ENCODE measurements at regions not wholly inside any gene's neighbourhood (a gene's known extent, or its start where the extent isn't known, plus 50 kb on each side); places are given as distances from the start of the nearest gene placed in this dataset.

GRCh38 chr3:137201066-137201465 is 243.3 kb downstream of the IL20RB start:
- DNase-seq (ENCODE audit: low read depth in 4 of 4, low spot score in 3 of 4), result no peak

- no peak for DNase-seq (ENCODE audit: low read depth in 4 of 4, low spot score in 3 of 4)
Measured at GRCh38 chr3:137202941-137203340, 245.2 kb downstream of the IL20RB start.

- DNase-seq (ENCODE audit: low read depth in 4 of 4, low spot score in 3 of 4), result no peak
Measured at GRCh38 chr3:137204409-137204808, 246.6 kb downstream of the IL20RB start.

- DNase-seq (ENCODE audit: low read depth in 4 of 4, low spot score in 3 of 4), result no peak
Measured at GRCh38 chr3:137205394-137206045, 247.7 kb downstream of the IL20RB start.

GRCh38 chr3:137207616-137208015 is 249.8 kb downstream of the IL20RB start:
- no peak for DNase-seq (ENCODE audit: low read depth in 4 of 4, low spot score in 3 of 4)

GRCh38 chr3:137217733-137218132 is 259.9 kb downstream of the IL20RB start:
- DNase-seq (ENCODE audit: low read depth in 4 of 4, low spot score in 3 of 4), result no peak

GRCh38 chr3:137219801-137220445 is 262.1 kb downstream of the IL20RB start:
- no peak for DNase-seq (ENCODE audit: low read depth in 4 of 4, low spot score in 3 of 4)

- DNase-seq (ENCODE audit: low read depth in 4 of 4, low spot score in 3 of 4), result no peak
Measured at GRCh38 chr3:137222736-137223225, 265.0 kb downstream of the IL20RB start.

GRCh38 chr3:137224464-137224863 is 266.7 kb downstream of the IL20RB start:
- no peak for DNase-seq (ENCODE audit: low read depth in 4 of 4, low spot score in 3 of 4)

- DNase-seq (ENCODE audit: low read depth in 4 of 4, low spot score in 3 of 4), result no peak
Measured at GRCh38 chr3:137242836-137243400, 285.1 kb downstream of the IL20RB start.

GRCh38 chr3:137246491-137246890 is 288.7 kb downstream of the IL20RB start:
- no peak for DNase-seq (ENCODE audit: low read depth in 4 of 4, low spot score in 3 of 4)

- DNase-seq (ENCODE audit: low read depth in 4 of 4, low spot score in 3 of 4), result no peak
Measured at GRCh38 chr3:137249311-137249940, 291.6 kb downstream of the IL20RB start.

GRCh38 chr3:137259089-137259488 is 301.3 kb downstream of the IL20RB start:
- no peak for DNase-seq (ENCODE audit: low read depth in 4 of 4, low spot score in 3 of 4)

- DNase-seq (ENCODE audit: low read depth in 4 of 4, low spot score in 3 of 4), result no peak
Measured at GRCh38 chr3:137259701-137260100, 301.9 kb downstream of the IL20RB start.

- no peak for DNase-seq (ENCODE audit: low read depth in 4 of 4, low spot score in 3 of 4)
Measured at GRCh38 chr3:137264071-137264820, 306.5 kb downstream of the IL20RB start.

GRCh38 chr3:137264843-137265330 is 307.1 kb downstream of the IL20RB start:
- DNase-seq (ENCODE audit: low read depth in 4 of 4, low spot score in 3 of 4), result no peak

- DNase-seq (ENCODE audit: low read depth in 4 of 4, low spot score in 3 of 4), result no peak
Measured at GRCh38 chr3:137282871-137283270, 325.1 kb downstream of the IL20RB start.

- no peak for DNase-seq (ENCODE audit: low read depth in 4 of 4, low spot score in 3 of 4)
Measured at GRCh38 chr3:137285924-137286323, 328.1 kb downstream of the IL20RB start.

GRCh38 chr3:137293086-137293485 is 335.3 kb downstream of the IL20RB start:
- no peak for DNase-seq (ENCODE audit: low read depth in 4 of 4, low spot score in 3 of 4)

- DNase-seq (ENCODE audit: low read depth in 4 of 4, low spot score in 3 of 4), result no peak
Measured at GRCh38 chr3:137294139-137294538, 336.4 kb downstream of the IL20RB start.

- DNase-seq (ENCODE audit: low read depth in 4 of 4, low spot score in 3 of 4), result no peak
Measured at GRCh38 chr3:137294839-137295238, 337.1 kb downstream of the IL20RB start.

All from left renal pelvis (tissue), 4 donors.